BE2C (cell line): ENCODE measurements at regions not wholly inside any gene's neighbourhood (a gene's known extent, or its start where the extent isn't known, plus 50 kb on each side); places are given as distances from the start of the nearest gene placed in this dataset.

Experiments used
- DNase-seq: peaks from one replicate; pipeline ENCODE4 v3.0.0-alpha.2; 2020
- H3K27me3 ChIP-seq: fragments of 250-450 bp; sonication (Bioruptor Pico); 2 replicates; pipeline ENCODE4 v1.5.1; 2020; ENCODE audit warnings: mild to moderate bottlenecking
- H3K36me3 ChIP-seq: fragments of 250-450 bp; sonication (Bioruptor Pico); 2 replicates; pipeline ENCODE4 v1.5.1; 2020; ENCODE audit warnings: mild to moderate bottlenecking
- H3K4me1 ChIP-seq: fragments of 250-450 bp; sonication (Bioruptor Pico); 2 replicates; pipeline ENCODE4 v1.5.1; 2020
- H3K4me3 ChIP-seq: 2 replicates; pipeline ENCODE4 v1.5.1; 2011; ENCODE audit warnings: low read depth, low read length
- H3K9me3 ChIP-seq: fragments of 250-450 bp; sonication (Bioruptor Pico); 2 replicates; pipeline ENCODE4 v1.5.1; 2020
- CTCF ChIP-seq: IDR thresholded peaks from 2 replicates; pipeline ENCODE4 v1.5.1; 2012; ENCODE audit warnings: mild to moderate bottlenecking, low read depth, low read length

GRCh38 chr2:45184606-45185005, 175.4 kb upstream of the SIX2 start:
- Histone ChIP-seq H3K9me3 (no peaks in the 10 kb centered on the region), H3K36me3 (no peaks in the 10 kb centered on the region), H3K4me3 (no peak overlapping the region), H3K27me3 (no peaks in the 10 kb centered on the region), H3K4me1 (no peaks in the 10 kb centered on the region)
- DNase-seq: no peak
- TF ChIP-seq CTCF: no peak

GRCh38 chr2:45182667-45183295, 173.5 kb upstream of the SIX2 start:
- Histone ChIP-seq H3K4me1 (no peaks in the 10 kb centered on the region), H3K9me3 (no peaks in the 10 kb centered on the region), H3K4me3 (no peak overlapping the region), H3K27me3 (no peaks in the 10 kb centered on the region), H3K36me3 (no peaks in the 10 kb centered on the region)
- DNase-seq: no peak
- no peak for TF ChIP-seq CTCF

GRCh38 chr2:45180779-45181178, 171.5 kb upstream of the SIX2 start:
- no peak for TF ChIP-seq CTCF
- Histone ChIP-seq H3K9me3 (no peaks in the 10 kb centered on the region), H3K4me3 (no peak overlapping the region), H3K36me3 (no peaks in the 10 kb centered on the region), H3K27me3 (no peaks in the 10 kb centered on the region), H3K4me1 (no peaks in the 10 kb centered on the region)
- no peak for DNase-seq

GRCh38 chr2:45180033-45180746, 170.9 kb upstream of the SIX2 start:
- TF ChIP-seq CTCF: no peak

GRCh38 chr2:45178854-45179253, 169.6 kb upstream of the SIX2 start:
- TF ChIP-seq CTCF: no peak
- no peaks in the 10 kb centered on the region for H3K27me3 ChIP-seq
- H3K4me3 ChIP-seq: no peak overlapping the region
- no peaks in the 10 kb centered on the region for H3K9me3 ChIP-seq
- no peaks in the 10 kb centered on the region for H3K36me3 ChIP-seq
- H3K4me1 ChIP-seq: no peaks in the 10 kb centered on the region
- DNase-seq: no peak

More at GRCh38 chr2:45180033-45180746, 170.9 kb upstream of the SIX2 start:
- Histone ChIP-seq H3K9me3 (no peaks in the 10 kb centered on the region), H3K4me1 (no peaks in the 10 kb centered on the region), H3K4me3 (no peak overlapping the region), H3K36me3 (no peaks in the 10 kb centered on the region), H3K27me3 (no peaks in the 10 kb centered on the region)
- DNase-seq: no peak

GRCh38 chr2:45178359-45178758, 169.1 kb upstream of the SIX2 start:
- Histone ChIP-seq H3K4me1 (no peaks in the 10 kb centered on the region), H3K27me3 (no peaks in the 10 kb centered on the region), H3K36me3 (no peaks in the 10 kb centered on the region), H3K4me3 (no peak overlapping the region), H3K9me3 (no peaks in the 10 kb centered on the region)
- DNase-seq: no peak
- TF ChIP-seq CTCF: no peak
